Lower lobe of right lung (tissue), 2 donors: ENCODE measurements at regions not wholly inside any gene's neighbourhood (a gene's known extent, or its start where the extent isn't known, plus 50 kb on each side); places are given as distances from the start of the nearest gene placed in this dataset.
A peak's percentile ranks its signal among the peaks of the same experiment; 100 is the strongest.

Experiments
- ATAC-seq, 2 donors: fragments of 200-7000 bp; cut with Tn5 transposase; one replicate each; pipeline ENCODE4 v1.9.1; 2020 to 2022; ENCODE audit warnings: mild to moderate bottlenecking in 2 of 2, moderate library complexity in 2 of 2
- DNase-seq: peaks from one replicate; pipeline ENCODE4 v3.0.0-alpha.2; 2020
- H3K27ac ChIP-seq: fragments of 200-600 bp; one replicate; pipeline ENCODE4 v1.8.0; 2022
- H3K27me3 ChIP-seq: fragments of 200-600 bp; one replicate; pipeline ENCODE4 v1.8.0; 2022; ENCODE audit warnings: low read depth
- H3K36me3 ChIP-seq: fragments of 200-600 bp; one replicate; pipeline ENCODE4 v1.8.0; 2022; ENCODE audit warnings: mild to moderate bottlenecking
- H3K4me1 ChIP-seq: fragments of 200-600 bp; one replicate; pipeline ENCODE4 v1.8.0; 2022
- H3K4me3 ChIP-seq: fragments of 200-600 bp; one replicate; pipeline ENCODE4 v1.8.0; 2022; ENCODE audit warnings: mild to moderate bottlenecking
- H3K9me3 ChIP-seq: fragments of 200-600 bp; one replicate; pipeline ENCODE4 v1.8.0; 2022
- intact Hi-C: fragments of 100-400 bp; cut with DNase I; formaldehyde crosslinking; loops from one replicate; pipeline ENCODE4 v1.11.0; 2022
- TF ChIP-seq, protein P1 (sequence below): fragments of 200-600 bp; IDR thresholded peaks from one replicate; pipeline ENCODE4 v1.8.0; 2022; ENCODE audit warnings: antibody characterized with exemption, mild to moderate bottlenecking
- donor health status: DM: no; HTN: yes; CAD: no; lungs with severe emphysema.

DNA sequence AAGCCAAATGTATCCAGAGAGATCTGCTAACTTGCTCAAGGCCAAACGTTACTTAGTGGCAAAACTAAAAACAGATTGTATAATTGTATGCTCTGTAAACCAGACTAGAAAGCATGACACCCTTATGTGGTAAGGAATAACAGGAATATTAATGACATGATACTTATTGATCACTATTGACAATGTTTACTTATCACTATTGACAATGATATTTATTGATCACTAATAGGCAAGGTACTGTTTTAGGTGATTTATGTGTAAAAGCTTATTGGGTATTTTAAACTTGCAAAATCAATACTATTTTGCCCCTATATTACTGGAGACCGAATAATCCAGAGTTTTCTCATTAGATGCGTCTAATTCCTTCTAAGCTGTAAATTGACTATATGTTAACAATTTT, 985.1 kb downstream of the CDH11 start:
- H3K4me1 ChIP-seq: no peaks in the 10 kb centered on the region

DNA sequence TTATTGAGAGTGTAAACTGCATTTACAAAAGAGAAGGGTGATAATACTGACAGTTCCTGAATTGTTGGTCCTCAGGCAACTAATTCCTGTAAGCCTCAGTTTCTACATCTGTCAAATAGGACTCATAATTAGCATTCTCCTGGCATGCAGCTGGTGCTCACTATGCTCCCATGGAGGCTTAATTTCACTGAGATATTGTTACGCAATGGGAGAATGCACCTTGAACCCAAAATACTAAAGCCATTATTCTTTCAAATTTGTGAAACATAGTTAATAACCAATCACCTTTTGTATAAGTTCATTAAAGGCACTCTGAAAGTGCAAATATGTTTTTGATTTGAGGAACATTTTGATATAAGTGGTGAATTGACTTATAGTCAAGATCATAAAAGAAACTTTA, 985.5 kb downstream of the CDH11 start:
- Histone ChIP-seq H3K27ac (no peak overlapping the region), H3K4me1 (no peaks in the 10 kb centered on the region), H3K4me3 (no peak overlapping the region), H3K27me3 (no peaks in the 10 kb centered on the region), H3K36me3 (no peaks in the 10 kb centered on the region), H3K9me3 (no peaks in the 10 kb centered on the region)
- DNase-seq: no peak
- intact Hi-C loops: no loop called here
- TF ChIP-seq, protein P1, sequence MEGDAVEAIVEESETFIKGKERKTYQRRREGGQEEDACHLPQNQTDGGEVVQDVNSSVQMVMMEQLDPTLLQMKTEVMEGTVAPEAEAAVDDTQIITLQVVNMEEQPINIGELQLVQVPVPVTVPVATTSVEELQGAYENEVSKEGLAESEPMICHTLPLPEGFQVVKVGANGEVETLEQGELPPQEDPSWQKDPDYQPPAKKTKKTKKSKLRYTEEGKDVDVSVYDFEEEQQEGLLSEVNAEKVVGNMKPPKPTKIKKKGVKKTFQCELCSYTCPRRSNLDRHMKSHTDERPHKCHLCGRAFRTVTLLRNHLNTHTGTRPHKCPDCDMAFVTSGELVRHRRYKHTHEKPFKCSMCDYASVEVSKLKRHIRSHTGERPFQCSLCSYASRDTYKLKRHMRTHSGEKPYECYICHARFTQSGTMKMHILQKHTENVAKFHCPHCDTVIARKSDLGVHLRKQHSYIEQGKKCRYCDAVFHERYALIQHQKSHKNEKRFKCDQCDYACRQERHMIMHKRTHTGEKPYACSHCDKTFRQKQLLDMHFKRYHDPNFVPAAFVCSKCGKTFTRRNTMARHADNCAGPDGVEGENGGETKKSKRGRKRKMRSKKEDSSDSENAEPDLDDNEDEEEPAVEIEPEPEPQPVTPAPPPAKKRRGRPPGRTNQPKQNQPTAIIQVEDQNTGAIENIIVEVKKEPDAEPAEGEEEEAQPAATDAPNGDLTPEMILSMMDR: no peak
- no peak for ATAC-seq

More for the DNA sequence above, 985.1 kb downstream of the CDH11 start:
- Histone ChIP-seq H3K27me3 (no peaks in the 10 kb centered on the region), H3K9me3 (no peaks in the 10 kb centered on the region), H3K36me3 (no peaks in the 10 kb centered on the region), H3K27ac (no peak overlapping the region), H3K4me3 (no peak overlapping the region)
- intact Hi-C loops: no loop called here
- TF ChIP-seq, protein P1: no peak
- no peak for ATAC-seq
- DNase-seq: no peak

DNA sequence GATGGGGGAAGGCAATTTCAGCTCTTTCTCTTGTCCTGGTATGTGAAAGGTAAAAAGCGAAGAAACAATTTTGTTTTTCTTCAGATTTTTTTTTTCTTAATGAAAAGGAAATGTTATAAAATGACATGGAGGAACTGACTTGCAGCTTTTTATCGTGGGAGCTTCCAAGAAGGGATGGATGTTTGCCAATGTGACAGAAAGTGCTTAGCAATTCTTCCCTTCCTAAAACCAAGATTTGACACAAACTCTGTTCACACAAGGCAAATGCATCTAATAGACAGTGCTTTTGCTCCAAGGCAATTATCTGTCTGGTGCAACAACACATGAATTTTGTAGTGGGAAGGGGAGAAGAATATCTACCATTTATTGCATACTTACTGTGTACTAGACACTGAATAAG, 988.5 kb downstream of the CDH11 start:
- intact Hi-C loops: no loop called here
- no peaks in the 10 kb centered on the region for H3K36me3 ChIP-seq

DNA sequence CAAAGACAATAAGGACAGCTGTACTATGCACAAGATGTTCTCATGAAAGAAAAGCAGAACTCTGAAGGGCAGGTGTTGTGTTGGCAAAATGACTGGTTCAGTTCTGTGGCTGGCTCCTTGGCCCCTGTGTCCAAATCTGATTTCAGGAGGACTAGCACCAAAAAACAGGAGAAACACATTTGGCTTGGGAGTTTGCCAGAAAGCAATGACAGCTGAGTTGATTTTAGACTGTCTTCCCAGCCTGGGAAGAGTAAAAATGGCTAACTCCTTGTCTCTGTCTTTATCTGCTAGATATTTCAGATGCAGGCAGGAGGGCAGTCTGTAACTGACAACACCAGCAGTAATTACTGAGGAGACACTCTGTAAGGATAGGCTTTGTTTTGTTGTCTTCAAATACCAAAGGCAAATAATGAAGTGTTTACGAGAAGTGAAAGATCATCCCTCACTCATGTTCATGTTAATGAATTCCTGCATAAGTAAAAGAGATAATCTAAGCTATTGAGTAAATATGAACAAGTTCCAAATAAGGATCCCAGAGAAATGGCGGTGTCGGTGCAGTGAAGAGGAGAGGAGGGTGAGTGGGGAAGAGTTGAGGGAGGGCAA, 989.0 kb downstream of the CDH11 start:
- Histone ChIP-seq H3K4me1 (no peaks in the 10 kb centered on the region), H3K4me3 (no peak overlapping the region), H3K27ac (no peak overlapping the region), H3K9me3 (no peaks in the 10 kb centered on the region), H3K36me3 (no peaks in the 10 kb centered on the region), H3K27me3 (no peaks in the 10 kb centered on the region)
- ATAC-seq (peak in 1 of 2 donors; percentile 9), DNase-seq (no peak)
- TF ChIP-seq, protein P1: no peak
- intact Hi-C loops: no loop called here

More for the DNA sequence above, 988.5 kb downstream of the CDH11 start:
- DNase-seq: no peak
- ATAC-seq: no peak
- H3K4me1 ChIP-seq: no peaks in the 10 kb centered on the region
- no peaks in the 10 kb centered on the region for H3K27me3 ChIP-seq
- TF ChIP-seq, protein P1: no peak
- no peak overlapping the region for H3K27ac ChIP-seq
- H3K9me3 ChIP-seq: no peaks in the 10 kb centered on the region
- no peak overlapping the region for H3K4me3 ChIP-seq

DNA sequence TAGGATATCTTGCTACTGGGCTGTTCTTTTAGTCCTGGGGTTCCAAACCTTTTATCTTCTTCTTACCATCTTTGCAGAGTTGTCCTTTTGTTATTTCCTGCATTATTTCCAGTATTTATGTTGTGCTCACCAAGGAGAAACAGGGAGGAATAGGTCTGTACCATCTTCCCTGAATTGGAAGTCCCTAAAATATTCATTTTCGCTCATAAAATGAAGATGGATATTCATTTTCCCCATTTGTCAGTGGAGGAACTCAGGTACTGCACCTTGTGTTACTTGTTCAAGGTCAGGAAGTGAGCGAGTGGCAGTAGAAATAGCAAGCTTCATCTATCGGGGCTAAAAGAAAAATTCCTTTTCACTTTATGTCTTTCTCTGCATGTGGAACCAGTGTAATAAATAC, 989.7 kb downstream of the CDH11 start:
- DNase-seq (no peak), ATAC-seq (no peak)
- Histone ChIP-seq H3K27me3 (no peaks in the 10 kb centered on the region), H3K36me3 (no peaks in the 10 kb centered on the region), H3K9me3 (no peaks in the 10 kb centered on the region), H3K4me3 (no peak overlapping the region), H3K4me1 (no peaks in the 10 kb centered on the region), H3K27ac (no peak overlapping the region)
- intact Hi-C loops: no loop called here
- TF ChIP-seq, protein P1: no peak
